DND-41 (cell line): ENCODE measurements at regions not wholly inside any gene's neighbourhood (a gene's known extent, or its start where the extent isn't known, plus 50 kb on each side); places are given as distances from the start of the nearest gene placed in this dataset.

Source experiments
- CTCF ChIP-seq: IDR thresholded peaks from 2 replicates; pipeline ENCODE4 v1.5.1; 2012; ENCODE audit warnings: borderline replicate concordance, low read length, moderate library complexity, mild to moderate bottlenecking; ENCODE audit not compliant: poor library complexity, severe bottlenecking; ENCODE audit errors: extremely low read depth
- EZH2 ChIP-seq: IDR thresholded peaks from 3 replicates; pipeline ENCODE4 v1.6.1; 2012; ENCODE audit warnings: borderline replicate concordance, low read depth, mild to moderate bottlenecking, moderate library complexity, low read length, inconsistent platforms; ENCODE audit not compliant: severe bottlenecking

GRCh38 chr16:60371591-60371990 lies 1637.5 kb upstream of the GOT2 start:
- TF ChIP-seq CTCF (no peak), EZH2 (no peak)
